Adrenal gland (tissue), 9 donors: ENCODE measurements at regions not wholly inside any gene's neighbourhood (a gene's known extent, or its start where the extent isn't known, plus 50 kb on each side); places are given as distances from the start of the nearest gene placed in this dataset.

Source experiments
- DNase-seq, 7 donors: peaks; one replicate each; pipeline ENCODE4 v3.0.0-alpha.2; 2019 to 2020
- H3K27ac ChIP-seq, 5 donors: fragments of 200-600 bp; sonication (generic) in 4 of 5; 1 replicate in 3 of 5; 2 replicates in 2 of 5; pipeline versions ENCODE4 v1.5.1 to v1.8.0; 2016 to 2020; ENCODE audit warnings: mild to moderate bottlenecking in 1 of 5
- H3K27me3 ChIP-seq: fragments of 200-600 bp; 2 replicates; pipeline ENCODE4 v1.8.0; 2021
- H3K36me3 ChIP-seq, 2 donors: fragments of 200-600 bp; replicated peaks in 1 of 2; 1 replicate in 1 of 2; 2 replicates in 1 of 2; pipeline versions ENCODE4 v1.5.1 to v1.8.0; 2018 to 2022
- H3K4me1 ChIP-seq, 2 donors: fragments of 200-600 bp; replicated peaks in 1 of 2; 1 replicate in 1 of 2; 2 replicates in 1 of 2; pipeline versions ENCODE4 v1.5.1 to v1.8.0; 2018 to 2021
- H3K4me3 ChIP-seq, 4 donors: fragments of 200-600 bp; sonication (generic) in 3 of 4; one replicate each; pipeline ENCODE4 v1.5.1; 2016 to 2018
- H3K9me3 ChIP-seq, 3 donors: fragments of 200-600 bp; sonication (generic) in 1 of 3; replicated peaks in 1 of 3; 1 replicate in 2 of 3; 2 replicates in 1 of 3; pipeline versions ENCODE4 v1.5.1 to v1.8.0; 2016 to 2021
- CTCF ChIP-seq, 6 experiments: fragments of 450-650 bp in 4 of 6; fragments of 200-600 bp in 2 of 6; sonication (generic) in 1 of 6; IDR thresholded peaks; 1 replicate in 5 of 6; 2 replicates in 1 of 6; pipeline versions ENCODE4 v1.5.1 to v1.8.0; 2016 to 2021; ENCODE audit warnings: antibody characterized with exemption in 6 of 6, mild to moderate bottlenecking in 2 of 6, moderate library complexity in 1 of 6
- POLR2A ChIP-seq, 2 donors: fragments of 450-650 bp; IDR thresholded peaks; one replicate each; pipeline ENCODE4 v1.6.1; 2017; ENCODE audit warnings: antibody characterized with exemption in 2 of 2, mild to moderate bottlenecking in 2 of 2, moderate library complexity in 1 of 2
- WGBS, 4 donors: extraction: QIAGEN DNeasy Blood & Tissue Kit in 2 of 4; methylation state at CpG; one replicate each; pipeline versions ENCODE4 v1.1.5 to v1.1.7; 2013 to 2017; 5-methylcytosine and 5-hydroxymethylcytosine counted together
- intact Hi-C, 2 donors: fragments of 100-400 bp; cut with DNase I; formaldehyde crosslinking; loops; one replicate each; pipeline versions ENCODE4 v1.14.1 to v1.15.0; 2022 to 2023
- donor health status: healthy with polysubstance abuse.
- donor health status: Bipolar disorder and iron deficiency.
- donor health status: DM: yes; HTN: yes; CAD: no.
- donor health status: DM: no; HTN: no; CAD: no.
- donor health status: DM: no; HTN: no; CAD: no.

- no peak for TF ChIP-seq CTCF (IDR thresholded peaks at IDR 0.05)
- TF ChIP-seq POLR2A (IDR thresholded peaks at IDR 0.05): no peak
Measured at GRCh38 chr7:21352540-21353387, 75.1 kb upstream of the SP4 start.

GRCh38 chr7:21353388-21353780 lies 74.5 kb upstream of the SP4 start:
- WGBS, 4 donors: 70 to 86% (median 73%) methylated on average over 4 of the region's 4 CpGs
- H3K9me3 ChIP-seq: no peaks in the 10 kb centered on the region

More at GRCh38 chr7:21352540-21353387, 75.1 kb upstream of the SP4 start:
- Histone ChIP-seq H3K4me3 (no peak overlapping the region), H3K36me3 (no peaks in the 10 kb centered on the region), H3K27ac (no peak overlapping the region), H3K27me3 (no peaks in the 10 kb centered on the region), H3K9me3 (no peaks in the 10 kb centered on the region), H3K4me1 (no peaks in the 10 kb centered on the region)
- no peak for DNase-seq
- intact Hi-C loops: no loop called here
- WGBS, 4 donors: 43 to 56% (median 48%) methylated on average over 4 of the region's 4 CpGs

GRCh38 chr7:21354284-21354683 lies 73.6 kb upstream of the SP4 start:
- H3K27ac ChIP-seq: no peak overlapping the region
- no peak overlapping the region for H3K4me3 ChIP-seq
- no peaks in the 10 kb centered on the region for H3K36me3 ChIP-seq
- no peaks in the 10 kb centered on the region for H3K4me1 ChIP-seq
- no peaks in the 10 kb centered on the region for H3K9me3 ChIP-seq
- 85 to 96% (median 87%) methylated on average over 5 of the region's 5 CpGs for WGBS, 4 donors
- no peak for TF ChIP-seq POLR2A (IDR thresholded peaks at IDR 0.05)
- no peak for TF ChIP-seq CTCF (IDR thresholded peaks at IDR 0.05)
- intact Hi-C loops: no loop called here
- no peak for DNase-seq
- H3K27me3 ChIP-seq: no peaks in the 10 kb centered on the region

More at GRCh38 chr7:21353388-21353780, 74.5 kb upstream of the SP4 start:
- Histone ChIP-seq H3K4me3 (no peak overlapping the region), H3K27ac (no peak overlapping the region), H3K4me1 (no peaks in the 10 kb centered on the region), H3K27me3 (no peaks in the 10 kb centered on the region), H3K36me3 (no peaks in the 10 kb centered on the region)
- no peak for TF ChIP-seq POLR2A (IDR thresholded peaks at IDR 0.05)
- no peak for TF ChIP-seq CTCF (IDR thresholded peaks at IDR 0.05)
- intact Hi-C loops: no loop called here
- no peak for DNase-seq

- H3K9me3 ChIP-seq: no peaks in the 10 kb centered on the region
- H3K36me3 ChIP-seq: no peaks in the 10 kb centered on the region
- no peak for TF ChIP-seq POLR2A (IDR thresholded peaks at IDR 0.05)
- TF ChIP-seq CTCF (IDR thresholded peaks at IDR 0.05): no peak
- H3K4me1 ChIP-seq: no peaks in the 10 kb centered on the region
- no peaks in the 10 kb centered on the region for H3K27me3 ChIP-seq
- H3K4me3 ChIP-seq: no peak overlapping the region
- 51 to 69% (median 55%) methylated on average over 2 of the region's 2 CpGs for WGBS, 4 donors
- no peak for DNase-seq
- no peak overlapping the region for H3K27ac ChIP-seq
- intact Hi-C loops: no loop called here
Measured at GRCh38 chr7:21355406-21355874, 72.4 kb upstream of the SP4 start.
